ENCODE measurements at regions not wholly inside any gene's neighbourhood (a gene's known extent, or its start where the extent isn't known, plus 50 kb on each side); places are given as distances from the start of the nearest gene placed in this dataset.

DNA sequence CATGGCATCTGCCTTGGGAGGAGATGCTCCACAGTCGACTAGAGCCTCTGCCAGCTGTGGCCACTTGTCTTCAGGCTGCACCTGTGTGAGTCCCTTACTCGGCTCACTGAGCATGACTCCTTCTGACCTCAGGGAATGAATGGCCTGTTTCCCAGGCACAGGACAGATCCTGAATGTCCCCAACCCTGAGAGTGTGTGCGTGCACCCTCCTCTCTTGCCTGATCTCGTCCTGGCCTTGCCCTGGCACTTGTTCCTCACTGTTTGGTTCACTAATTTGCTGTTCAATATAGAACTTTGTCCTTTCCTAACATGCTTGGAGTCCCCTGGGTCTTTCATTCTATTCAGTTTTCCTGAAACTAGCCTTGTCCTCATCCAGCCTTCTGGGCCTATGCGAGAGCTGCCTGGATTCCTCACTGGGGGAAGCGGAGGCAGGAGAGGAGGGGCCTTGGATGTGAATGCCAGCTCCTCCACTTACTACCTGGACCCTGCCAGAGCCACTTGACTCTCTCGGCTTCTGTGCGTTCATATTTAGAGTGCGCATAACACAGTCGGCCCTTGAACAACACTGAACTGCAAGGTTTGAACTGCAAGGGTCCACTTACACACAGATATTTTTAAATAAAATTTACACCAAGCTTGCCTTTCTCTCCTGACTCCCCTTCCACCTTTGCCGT is 184.8 kb downstream of the ACKR3 start:
- Histone ChIP-seq H3K36me3 (ENCODE audit: control insufficient read depth, insufficient read depth, low read length) (no peaks in the 10 kb centered on the region), H3K27me3 (ENCODE audit: control insufficient read depth, insufficient read depth, low read length) (no peaks in the 10 kb centered on the region), H3K4me1 (ENCODE audit: control insufficient read depth, insufficient read depth, low read length) (peaks cover 12% of the 10 kb centered on the region), H3K9me3 (ENCODE audit: control insufficient read depth, low read depth, low read length) (peaks cover 5% of the 10 kb centered on the region), H3K4me3 (ENCODE audit: low read length) (no peak overlapping the region), H3K27ac (ENCODE audit: low read length) (no peak overlapping the region)
- DNase-seq = no peak
- WGBS (ENCODE audit: insufficient coverage, low lambda C conversion rate) = no CpG with 5 or more reads among the region's 11 CpGs

DNA sequence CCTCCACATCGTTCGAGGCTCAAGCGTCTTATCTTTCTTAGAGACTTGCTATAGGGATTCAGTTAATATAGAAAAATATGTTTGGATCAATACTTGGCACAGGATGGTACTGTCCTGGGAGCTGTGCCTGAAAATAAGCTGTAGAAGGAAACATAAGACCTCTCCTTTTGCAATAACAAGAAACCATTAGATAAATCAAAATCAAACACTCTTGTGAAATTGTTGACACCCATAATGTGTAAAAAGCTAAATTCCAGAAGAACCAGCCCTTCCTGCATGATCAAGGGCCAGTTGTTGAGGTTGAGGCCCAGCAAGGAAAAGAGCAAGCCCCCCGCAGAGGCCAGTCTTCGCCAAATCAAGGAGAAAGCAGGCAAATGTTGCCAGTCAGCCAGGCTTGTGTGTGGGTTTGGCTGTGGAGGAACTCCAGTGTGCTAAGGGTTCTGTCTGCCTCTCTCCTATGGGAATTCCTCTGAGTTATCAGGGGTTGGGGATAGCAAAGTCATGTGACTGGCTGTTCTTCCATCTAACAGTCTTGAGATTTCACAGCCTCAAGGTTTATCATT is 185.7 kb downstream of the ACKR3 start:
- H3K27me3 ChIP-seq (ENCODE audit: control insufficient read depth, insufficient read depth, low read length) = no peaks in the 10 kb centered on the region
- WGBS (ENCODE audit: insufficient coverage, low lambda C conversion rate) = no CpG with 5 or more reads among the region's 5 CpGs

DNA sequence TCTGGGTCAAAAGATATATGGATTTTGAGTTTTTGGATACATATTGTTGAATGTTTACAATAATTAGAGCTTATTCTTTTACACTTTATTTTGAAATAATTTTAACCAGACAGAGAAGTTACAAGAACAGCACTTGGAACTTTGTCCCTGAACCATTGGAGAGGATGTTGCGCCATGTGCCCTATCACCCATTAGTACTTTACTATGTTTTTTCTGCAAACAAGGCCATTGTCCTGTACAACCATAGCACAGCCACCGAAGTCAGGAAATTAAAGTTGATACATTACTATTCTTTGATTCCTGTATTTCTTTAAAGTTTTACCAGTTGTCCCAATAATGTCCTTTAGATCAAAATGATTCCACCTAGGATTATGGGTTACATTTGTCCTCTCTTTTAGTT is 188.8 kb downstream of the ACKR3 start:
- Histone ChIP-seq H3K36me3 (ENCODE audit: control insufficient read depth, insufficient read depth, low read length) (no peaks in the 10 kb centered on the region), H3K4me3 (ENCODE audit: low read length) (no peak overlapping the region), H3K9me3 (ENCODE audit: control insufficient read depth, low read depth, low read length) (peaks cover 5% of the 10 kb centered on the region), H3K4me1 (ENCODE audit: control insufficient read depth, insufficient read depth, low read length) (peaks cover 12% of the 10 kb centered on the region), H3K27ac (ENCODE audit: low read length) (peak overlapping the region; percentile 62), H3K27me3 (ENCODE audit: control insufficient read depth, insufficient read depth, low read length) (no peaks in the 10 kb centered on the region)
- no CpG with 5 or more reads among the region's 2 CpGs for WGBS (ENCODE audit: insufficient coverage, low lambda C conversion rate)
- peak; percentile 64 to 84 for DNase-seq

More for the DNA sequence above, 185.7 kb downstream of the ACKR3 start:
- Histone ChIP-seq H3K36me3 (ENCODE audit: control insufficient read depth, insufficient read depth, low read length) (no peaks in the 10 kb centered on the region), H3K4me3 (ENCODE audit: low read length) (no peak overlapping the region), H3K4me1 (ENCODE audit: control insufficient read depth, insufficient read depth, low read length) (peaks cover 12% of the 10 kb centered on the region), H3K9me3 (ENCODE audit: control insufficient read depth, low read depth, low read length) (peaks cover 5% of the 10 kb centered on the region), H3K27ac (ENCODE audit: low read length) (no peak overlapping the region)
- DNase-seq = no peak

DNA sequence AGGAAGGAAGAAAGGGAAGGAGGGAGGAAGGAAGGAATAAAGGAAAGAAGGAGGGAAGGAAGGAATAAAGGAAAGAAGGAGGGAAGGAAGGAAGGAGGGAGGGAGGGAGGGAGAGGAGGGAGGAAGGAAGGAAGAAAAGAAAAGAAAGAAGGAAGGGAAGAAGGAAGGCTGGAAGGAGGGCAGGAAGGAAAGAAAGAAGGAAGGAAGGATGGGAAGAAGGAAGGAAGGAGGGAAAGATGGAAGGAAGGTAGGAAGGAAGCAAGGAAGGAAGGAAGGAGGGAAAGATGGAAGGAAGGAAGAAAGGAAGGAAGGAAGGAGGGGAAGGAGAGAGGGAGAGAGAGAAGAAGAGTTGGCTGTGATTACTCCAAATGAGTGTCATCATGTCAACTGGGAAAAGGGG is 190.6 kb downstream of the ACKR3 start:
- Histone ChIP-seq H3K36me3 (ENCODE audit: control insufficient read depth, insufficient read depth, low read length) (no peaks in the 10 kb centered on the region), H3K4me1 (ENCODE audit: control insufficient read depth, insufficient read depth, low read length) (peaks cover 12% of the 10 kb centered on the region), H3K27me3 (ENCODE audit: control insufficient read depth, insufficient read depth, low read length) (no peaks in the 10 kb centered on the region), H3K4me3 (ENCODE audit: low read length) (no peak overlapping the region), H3K27ac (ENCODE audit: low read length) (no peak overlapping the region), H3K9me3 (ENCODE audit: control insufficient read depth, low read depth, low read length) (peaks cover 5% of the 10 kb centered on the region)
- DNase-seq = no peak

DNA sequence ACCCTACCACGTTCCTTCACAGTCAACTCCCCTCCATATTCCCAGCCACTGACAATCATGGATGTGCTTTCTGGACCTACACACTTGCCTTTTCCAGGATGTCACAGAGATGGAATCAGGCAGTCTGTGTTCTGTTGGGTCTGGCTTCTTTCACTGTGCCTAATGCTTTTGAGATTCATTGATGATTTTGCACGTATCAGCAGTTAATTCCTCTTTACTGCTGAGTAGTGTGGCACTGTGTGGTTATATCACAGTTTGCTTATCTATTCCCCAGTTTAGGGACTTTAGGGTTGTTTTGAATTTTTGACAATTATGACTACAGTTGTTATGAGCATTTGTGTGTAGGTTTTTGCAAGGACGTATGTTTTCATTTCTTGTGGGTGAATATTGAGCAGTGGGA is 191.7 kb downstream of the ACKR3 start:
- H3K4me3 ChIP-seq (ENCODE audit: low read length) = no peak overlapping the region
- WGBS (ENCODE audit: insufficient coverage, low lambda C conversion rate) = 100% methylated on average over 1 of the region's 3 CpGs

DNA sequence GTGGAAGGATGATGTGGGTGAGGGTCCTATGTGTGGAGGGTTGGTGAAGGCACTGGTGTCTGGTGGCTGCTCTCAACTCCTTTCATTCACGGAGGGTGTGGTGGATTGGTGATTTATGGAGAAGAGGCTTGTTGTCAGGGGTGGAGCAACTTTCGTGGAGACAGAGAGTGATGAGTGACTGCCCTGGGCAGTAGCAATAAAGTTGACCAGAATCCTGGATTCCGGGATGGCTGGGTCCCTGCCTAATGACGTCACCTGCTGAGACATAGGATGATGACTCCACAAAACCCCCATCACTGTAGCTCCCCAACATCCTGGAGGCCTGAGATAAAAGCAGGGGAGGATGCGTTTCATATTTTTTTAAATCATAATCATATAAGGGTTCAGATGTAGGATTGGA is 193.0 kb downstream of the ACKR3 start:
- no peaks in the 10 kb centered on the region for H3K36me3 ChIP-seq (ENCODE audit: control insufficient read depth, insufficient read depth, low read length)
- no peak overlapping the region for H3K4me3 ChIP-seq (ENCODE audit: low read length)
- H3K27ac ChIP-seq (ENCODE audit: low read length) = no peak overlapping the region
- peaks cover 9% of the 10 kb centered on the region for H3K4me1 ChIP-seq (ENCODE audit: control insufficient read depth, insufficient read depth, low read length)
- WGBS (ENCODE audit: insufficient coverage, low lambda C conversion rate) = no CpG with 5 or more reads among the region's 5 CpGs
- no peaks in the 10 kb centered on the region for H3K27me3 ChIP-seq (ENCODE audit: control insufficient read depth, insufficient read depth, low read length)
- peaks cover 8% of the 10 kb centered on the region for H3K9me3 ChIP-seq (ENCODE audit: control insufficient read depth, low read depth, low read length)
- DNase-seq = no peak

More for the DNA sequence above, 191.7 kb downstream of the ACKR3 start:
- H3K4me1 ChIP-seq (ENCODE audit: control insufficient read depth, insufficient read depth, low read length) = peaks cover 12% of the 10 kb centered on the region
- no peaks in the 10 kb centered on the region for H3K36me3 ChIP-seq (ENCODE audit: control insufficient read depth, insufficient read depth, low read length)
- H3K27me3 ChIP-seq (ENCODE audit: control insufficient read depth, insufficient read depth, low read length) = no peaks in the 10 kb centered on the region
- no peak for DNase-seq
- H3K9me3 ChIP-seq (ENCODE audit: control insufficient read depth, low read depth, low read length) = peaks cover 5% of the 10 kb centered on the region
- no peak overlapping the region for H3K27ac ChIP-seq (ENCODE audit: low read length)

- WGBS (ENCODE audit: insufficient coverage, low lambda C conversion rate) = no CpG with 5 or more reads among the region's 6 CpGs
- Histone ChIP-seq H3K27me3 (ENCODE audit: control insufficient read depth, insufficient read depth, low read length) (no peaks in the 10 kb centered on the region), H3K4me1 (ENCODE audit: control insufficient read depth, insufficient read depth, low read length) (peaks cover 2% of the 10 kb centered on the region), H3K36me3 (ENCODE audit: control insufficient read depth, insufficient read depth, low read length) (no peaks in the 10 kb centered on the region), H3K4me3 (ENCODE audit: low read length) (no peak overlapping the region), H3K27ac (ENCODE audit: low read length) (no peak overlapping the region), H3K9me3 (ENCODE audit: control insufficient read depth, low read depth, low read length) (peaks cover 8% of the 10 kb centered on the region)
- DNase-seq = no peak
Measured at GRCh38 chr2:236763857-236764256, 194.2 kb downstream of the ACKR3 start.

- no peaks in the 10 kb centered on the region for H3K4me1 ChIP-seq (ENCODE audit: control insufficient read depth, insufficient read depth, low read length)
- no peak overlapping the region for H3K27ac ChIP-seq (ENCODE audit: low read length)
- H3K27me3 ChIP-seq (ENCODE audit: control insufficient read depth, insufficient read depth, low read length) = no peaks in the 10 kb centered on the region
- no peak for DNase-seq
- peaks cover 4% of the 10 kb centered on the region for H3K9me3 ChIP-seq (ENCODE audit: control insufficient read depth, low read depth, low read length)
- no CpG with 5 or more reads among the region's 2 CpGs for WGBS (ENCODE audit: insufficient coverage, low lambda C conversion rate)
- no peak overlapping the region for H3K4me3 ChIP-seq (ENCODE audit: low read length)
- H3K36me3 ChIP-seq (ENCODE audit: control insufficient read depth, insufficient read depth, low read length) = no peaks in the 10 kb centered on the region
Measured at GRCh38 chr2:236764716-236765115, 195.1 kb downstream of the ACKR3 start.

DNA sequence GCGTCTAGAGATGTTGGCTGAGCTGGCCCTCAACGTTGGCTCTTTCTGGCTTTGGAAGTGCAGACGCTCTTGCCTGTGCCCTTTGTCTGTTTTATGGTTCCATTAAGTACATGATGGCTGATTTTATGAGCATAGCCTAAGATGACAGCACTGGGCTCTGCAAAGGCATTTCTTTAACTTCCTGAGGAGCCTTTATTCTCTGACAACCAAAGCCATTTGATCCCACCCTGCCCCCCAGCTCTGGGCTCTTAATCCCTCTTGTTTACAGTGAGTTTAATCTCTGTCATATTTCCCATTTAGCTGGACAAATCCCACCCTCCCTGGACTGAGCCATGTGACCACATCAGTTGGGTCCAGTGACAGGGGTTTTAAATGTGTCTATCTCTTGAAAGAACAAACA is 195.9 kb downstream of the ACKR3 start:
- H3K27ac ChIP-seq (ENCODE audit: low read length) = no peak overlapping the region
- peak in 1 of 2 donors; percentile 35 for DNase-seq
- H3K4me3 ChIP-seq (ENCODE audit: low read length) = no peak overlapping the region
- no peaks in the 10 kb centered on the region for H3K4me1 ChIP-seq (ENCODE audit: control insufficient read depth, insufficient read depth, low read length)
- no CpG with 5 or more reads among the region's 3 CpGs for WGBS (ENCODE audit: insufficient coverage, low lambda C conversion rate)
- H3K27me3 ChIP-seq (ENCODE audit: control insufficient read depth, insufficient read depth, low read length) = no peaks in the 10 kb centered on the region
- no peaks in the 10 kb centered on the region for H3K36me3 ChIP-seq (ENCODE audit: control insufficient read depth, insufficient read depth, low read length)
- H3K9me3 ChIP-seq (ENCODE audit: control insufficient read depth, low read depth, low read length) = peaks cover 4% of the 10 kb centered on the region

GRCh38 chr2:236766850-236767249 is 197.2 kb downstream of the ACKR3 start:
- WGBS (ENCODE audit: insufficient coverage, low lambda C conversion rate) = 83% methylated on average over 1 of the region's 2 CpGs

GRCh38 chr2:236767941-236768340 is 198.3 kb downstream of the ACKR3 start:
- Histone ChIP-seq H3K4me3 (ENCODE audit: low read length) (no peak overlapping the region), H3K9me3 (ENCODE audit: control insufficient read depth, low read depth, low read length) (peaks cover 4% of the 10 kb centered on the region), H3K4me1 (ENCODE audit: control insufficient read depth, insufficient read depth, low read length) (no peaks in the 10 kb centered on the region), H3K27me3 (ENCODE audit: control insufficient read depth, insufficient read depth, low read length) (no peaks in the 10 kb centered on the region), H3K36me3 (ENCODE audit: control insufficient read depth, insufficient read depth, low read length) (no peaks in the 10 kb centered on the region), H3K27ac (ENCODE audit: low read length) (no peak overlapping the region)
- no CpG with 5 or more reads among the region's 7 CpGs for WGBS (ENCODE audit: insufficient coverage, low lambda C conversion rate)
- no peak for DNase-seq

More at GRCh38 chr2:236766850-236767249, 197.2 kb downstream of the ACKR3 start:
- DNase-seq = no peak
- Histone ChIP-seq H3K4me3 (ENCODE audit: low read length) (no peak overlapping the region), H3K27me3 (ENCODE audit: control insufficient read depth, insufficient read depth, low read length) (no peaks in the 10 kb centered on the region), H3K36me3 (ENCODE audit: control insufficient read depth, insufficient read depth, low read length) (no peaks in the 10 kb centered on the region), H3K4me1 (ENCODE audit: control insufficient read depth, insufficient read depth, low read length) (no peaks in the 10 kb centered on the region), H3K9me3 (ENCODE audit: control insufficient read depth, low read depth, low read length) (peaks cover 4% of the 10 kb centered on the region), H3K27ac (ENCODE audit: low read length) (no peak overlapping the region)
